Liver (tissue), 8 donors: ENCODE measurements at regions not wholly inside any gene's neighbourhood (a gene's known extent, or its start where the extent isn't known, plus 50 kb on each side); places are given as distances from the start of the nearest gene placed in this dataset.

ENCODE experiments used
- DNase-seq: peaks from one replicate; pipeline ENCODE4 v3.0.0-alpha.2; 2017; ENCODE audit warnings: low spot score
- H3K27ac ChIP-seq, 2 donors: one replicate each; pipeline ENCODE4 v1.7.0; 2013; ENCODE audit warnings: inconsistent platforms in 2 of 2, low read length in 2 of 2, control low read depth in 1 of 2, low read depth in 1 of 2, mild to moderate bottlenecking in 1 of 2
- H3K27me3 ChIP-seq, 4 donors: one replicate each; pipeline versions ENCODE4 v1.6.1 to v1.7.0; 2013; ENCODE audit warnings: low read length in 3 of 4, inconsistent platforms in 1 of 4, mild to moderate bottlenecking in 1 of 4, moderate library complexity in 1 of 4; ENCODE audit not compliant: control insufficient read depth in 4 of 4, insufficient read depth in 4 of 4
- H3K36me3 ChIP-seq, 4 donors: one replicate each; pipeline versions ENCODE4 v1.6.1 to v1.7.0; 2013; ENCODE audit warnings: low read length in 3 of 4, mild to moderate bottlenecking in 3 of 4, low read depth in 1 of 4, moderate library complexity in 1 of 4; ENCODE audit not compliant: control insufficient read depth in 4 of 4, insufficient read depth in 3 of 4
- H3K4me1 ChIP-seq, 4 donors: one replicate each; pipeline versions ENCODE4 v1.6.1 to v1.7.0; 2013; ENCODE audit warnings: low read length in 3 of 4, mild to moderate bottlenecking in 3 of 4, moderate library complexity in 1 of 4; ENCODE audit not compliant: control insufficient read depth in 4 of 4, insufficient read depth in 4 of 4
- H3K4me3 ChIP-seq, 3 donors: one replicate each; pipeline versions ENCODE4 v1.6.1 to v1.7.0; 2013; ENCODE audit warnings: low read length in 3 of 3, control low read depth in 1 of 3, low read depth in 1 of 3, mild to moderate bottlenecking in 1 of 3
- H3K9ac ChIP-seq, 2 donors: one replicate each; pipeline ENCODE4 v1.7.0; 2013; ENCODE audit warnings: low read length in 2 of 2, mild to moderate bottlenecking in 2 of 2, moderate library complexity in 2 of 2, control low read depth in 1 of 2, low read depth in 1 of 2
- H3K9me3 ChIP-seq, 4 donors: one replicate each; pipeline versions ENCODE4 v1.6.1 to v1.7.0; 2013; ENCODE audit warnings: low read length in 3 of 4; ENCODE audit not compliant: control insufficient read depth in 4 of 4
- ATF3 ChIP-seq: IDR thresholded peaks from 2 replicates; pipeline ENCODE4 v1.6.1; 2016; ENCODE audit warnings: antibody characterized with exemption
- CTCF ChIP-seq: fragments of 150-350 bp; IDR thresholded peaks from 2 replicates; pipeline ENCODE4 v1.5.1; 2017; ENCODE audit warnings: improper control_type of control experiment, low read depth, low read length; ENCODE audit not compliant: missing input control
- EGR1 ChIP-seq, 2 donors: IDR thresholded peaks; 2 replicates each; pipeline ENCODE4 v1.6.1; 2016 to 2018; ENCODE audit warnings: antibody characterized with exemption in 2 of 2, low read depth in 2 of 2
- FOXA1 ChIP-seq: IDR thresholded peaks from 2 replicates; pipeline ENCODE4 v1.6.1; 2016; ENCODE audit warnings: antibody characterized with exemption
- FOXA2 ChIP-seq: IDR thresholded peaks from 2 replicates; pipeline ENCODE4 v1.6.1; 2016; ENCODE audit warnings: antibody characterized with exemption
- GABPA ChIP-seq, 2 donors: IDR thresholded peaks in 1 of 2; conservative IDR thresholded peaks in 1 of 2; 2 replicates each; pipeline ENCODE4 v1.6.1; 2016; ENCODE audit warnings: antibody characterized with exemption in 2 of 2, mild to moderate bottlenecking in 1 of 2, moderate library complexity in 1 of 2
- HNF4G ChIP-seq: IDR thresholded peaks from 2 replicates; pipeline ENCODE4 v1.6.1; 2016; ENCODE audit warnings: antibody characterized with exemption
- JUND ChIP-seq, 2 donors: IDR thresholded peaks; 2 replicates each; pipeline ENCODE4 v1.6.1; 2016; ENCODE audit warnings: antibody characterized with exemption in 2 of 2
- NR2F2 ChIP-seq: IDR thresholded peaks from 2 replicates; pipeline ENCODE4 v1.6.1; 2016; ENCODE audit warnings: antibody characterized with exemption
- REST ChIP-seq: IDR thresholded peaks from 2 replicates; pipeline ENCODE4 v1.6.1; 2016; ENCODE audit warnings: antibody characterized with exemption, mild to moderate bottlenecking
- SP1 ChIP-seq: IDR thresholded peaks from 2 replicates; pipeline ENCODE4 v1.6.1; 2018; ENCODE audit warnings: antibody characterized with exemption, mild to moderate bottlenecking
- TAF1 ChIP-seq: conservative IDR thresholded peaks from 2 replicates; pipeline ENCODE4 v1.6.1; 2016; ENCODE audit warnings: antibody characterized with exemption, mild to moderate bottlenecking
- YY1 ChIP-seq: IDR thresholded peaks from 2 replicates; pipeline ENCODE4 v1.6.1; 2016; ENCODE audit warnings: antibody characterized with exemption, mild to moderate bottlenecking
- ZBTB33 ChIP-seq: IDR thresholded peaks from 2 replicates; pipeline ENCODE4 v1.6.1; 2016; ENCODE audit warnings: antibody characterized with exemption
- WGBS: extraction: QIAGEN DNeasy Blood & Tissue Kit; methylation state at CpG from one replicate; pipeline ENCODE4 v1.1.7; 2013; 5-methylcytosine and 5-hydroxymethylcytosine counted together
- donor health status: healthy.
- donor health status: healthy.
- donor health status: healthy.
- donor health status: healthy.
- donor health status: healthy.

GRCh38 chr20:40207655-40208054, 481.4 kb downstream of the MAFB start:
- no peak overlapping the region for H3K9ac ChIP-seq
- H3K36me3 ChIP-seq: no peaks in the 10 kb centered on the region
- WGBS: 68% methylated on average over 1 of the region's 1 CpG
- no peak overlapping the region for H3K27ac ChIP-seq
- no peak overlapping the region for H3K4me3 ChIP-seq
- no peaks in the 10 kb centered on the region for H3K4me1 ChIP-seq
- TF ChIP-seq NR2F2 (peak; percentile 17), SP1 (no peak)
- H3K9me3 ChIP-seq: no peaks in the 10 kb centered on the region
- no peak for DNase-seq
- no peaks in the 10 kb centered on the region for H3K27me3 ChIP-seq

GRCh38 chr20:40205971-40206370, 483.1 kb downstream of the MAFB start:
- Histone ChIP-seq H3K27me3 (no peaks in the 10 kb centered on the region), H3K9me3 (no peaks in the 10 kb centered on the region), H3K4me1 (no peaks in the 10 kb centered on the region), H3K9ac (no peak overlapping the region), H3K36me3 (no peaks in the 10 kb centered on the region), H3K4me3 (no peak overlapping the region), H3K27ac (no peak overlapping the region)
- WGBS: 57% methylated on average over 2 of the region's 2 CpGs
- DNase-seq: no peak
- TF ChIP-seq CTCF (no peak), SP1 (no peak), FOXA2 (no peak), JUND (IDR thresholded peaks at IDR 0.05) (no peak), FOXA1 (no peak), REST (no peak), ATF3 (no peak), EGR1 (IDR thresholded peaks at IDR 0.05; ENCODE audit: low read depth in 2 of 2) (no peak), TAF1 (no peak)

GRCh38 chr20:40203032-40203431, 486.0 kb downstream of the MAFB start:
- Histone ChIP-seq H3K36me3 (no peaks in the 10 kb centered on the region), H3K4me1 (no peaks in the 10 kb centered on the region), H3K4me3 (no peak overlapping the region), H3K27ac (no peak overlapping the region), H3K9ac (no peak overlapping the region), H3K9me3 (no peaks in the 10 kb centered on the region), H3K27me3 (no peaks in the 10 kb centered on the region)
- WGBS: 73% methylated on average over 1 of the region's 1 CpG
- DNase-seq: no peak
- TF ChIP-seq ZBTB33 (no peak), GABPA (IDR thresholded peaks at IDR 0.05 in 1 of 2, conservative IDR thresholded peaks at IDR 0.05 in 1 of 2) (no peak), JUND (IDR thresholded peaks at IDR 0.05) (no peak), REST (no peak), FOXA2 (no peak), YY1 (no peak), SP1 (no peak), CTCF (no peak), HNF4G (no peak)
